22Rv1 (cell line): ENCODE measurements at regions not wholly inside any gene's neighbourhood (a gene's known extent, or its start where the extent isn't known, plus 50 kb on each side); places are given as distances from the start of the nearest gene placed in this dataset.

Experiments
- ZFX ChIP-seq: fragments of 450-650 bp; IDR thresholded peaks from 2 replicates; pipeline ENCODE4 v1.6.1; 2017; ENCODE audit warnings: antibody characterized with exemption, borderline replicate concordance
- TF ChIP-seq, protein P1 (sequence below): fragments of 450-650 bp; IDR thresholded peaks from 2 replicates; pipeline ENCODE4 v1.5.1; 2017; ENCODE audit warnings: mild to moderate bottlenecking

DNA sequence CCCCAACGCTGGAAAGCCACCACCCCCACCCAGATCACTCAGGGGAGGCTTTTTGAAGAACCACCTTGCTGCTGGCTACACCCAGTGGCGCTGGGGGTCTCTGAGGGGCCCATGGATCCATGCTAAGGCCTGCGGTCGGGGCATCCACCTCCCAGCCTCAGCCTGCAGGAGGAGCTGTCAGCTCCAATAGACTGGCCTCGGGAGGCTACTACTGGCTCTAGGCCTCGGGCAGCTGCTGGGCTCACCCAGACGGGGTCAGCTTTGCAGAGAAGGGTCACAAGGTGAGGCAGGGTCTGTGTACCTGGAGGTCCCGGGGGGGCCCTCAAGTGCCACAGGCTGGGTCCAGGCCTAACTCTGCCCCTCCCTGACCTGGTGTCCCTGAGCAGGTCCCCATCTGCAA is 193.7 kb downstream of the OLFM1 start:
- TF ChIP-seq, protein P1, sequence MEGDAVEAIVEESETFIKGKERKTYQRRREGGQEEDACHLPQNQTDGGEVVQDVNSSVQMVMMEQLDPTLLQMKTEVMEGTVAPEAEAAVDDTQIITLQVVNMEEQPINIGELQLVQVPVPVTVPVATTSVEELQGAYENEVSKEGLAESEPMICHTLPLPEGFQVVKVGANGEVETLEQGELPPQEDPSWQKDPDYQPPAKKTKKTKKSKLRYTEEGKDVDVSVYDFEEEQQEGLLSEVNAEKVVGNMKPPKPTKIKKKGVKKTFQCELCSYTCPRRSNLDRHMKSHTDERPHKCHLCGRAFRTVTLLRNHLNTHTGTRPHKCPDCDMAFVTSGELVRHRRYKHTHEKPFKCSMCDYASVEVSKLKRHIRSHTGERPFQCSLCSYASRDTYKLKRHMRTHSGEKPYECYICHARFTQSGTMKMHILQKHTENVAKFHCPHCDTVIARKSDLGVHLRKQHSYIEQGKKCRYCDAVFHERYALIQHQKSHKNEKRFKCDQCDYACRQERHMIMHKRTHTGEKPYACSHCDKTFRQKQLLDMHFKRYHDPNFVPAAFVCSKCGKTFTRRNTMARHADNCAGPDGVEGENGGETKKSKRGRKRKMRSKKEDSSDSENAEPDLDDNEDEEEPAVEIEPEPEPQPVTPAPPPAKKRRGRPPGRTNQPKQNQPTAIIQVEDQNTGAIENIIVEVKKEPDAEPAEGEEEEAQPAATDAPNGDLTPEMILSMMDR, result no peak
- no peak for TF ChIP-seq ZFX
